ENCODE measurements at regions not wholly inside any gene's neighbourhood (a gene's known extent, or its start where the extent isn't known, plus 50 kb on each side); places are given as distances from the start of the nearest gene placed in this dataset.

DNA sequence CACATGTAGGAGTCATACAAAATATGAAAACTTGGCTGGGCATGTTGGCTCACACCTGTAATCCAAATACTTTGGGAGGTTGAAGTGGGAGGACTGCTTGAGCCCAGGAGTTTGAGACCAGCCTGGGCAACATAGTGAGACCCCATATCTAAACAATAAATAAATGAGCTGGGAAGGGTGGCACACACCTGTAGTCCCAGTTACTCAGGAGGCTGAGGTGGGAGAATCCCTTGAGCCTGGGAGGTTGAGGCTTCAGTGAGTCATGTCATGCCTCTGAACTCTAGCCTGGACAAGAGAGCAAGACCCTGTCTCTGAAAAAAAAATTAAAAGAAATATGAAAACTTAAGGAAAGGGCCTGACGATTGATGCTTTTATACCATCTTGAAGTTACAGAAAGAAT lies 112.4 kb upstream of the RAI14 start:
- TF ChIP-seq, protein P1, sequence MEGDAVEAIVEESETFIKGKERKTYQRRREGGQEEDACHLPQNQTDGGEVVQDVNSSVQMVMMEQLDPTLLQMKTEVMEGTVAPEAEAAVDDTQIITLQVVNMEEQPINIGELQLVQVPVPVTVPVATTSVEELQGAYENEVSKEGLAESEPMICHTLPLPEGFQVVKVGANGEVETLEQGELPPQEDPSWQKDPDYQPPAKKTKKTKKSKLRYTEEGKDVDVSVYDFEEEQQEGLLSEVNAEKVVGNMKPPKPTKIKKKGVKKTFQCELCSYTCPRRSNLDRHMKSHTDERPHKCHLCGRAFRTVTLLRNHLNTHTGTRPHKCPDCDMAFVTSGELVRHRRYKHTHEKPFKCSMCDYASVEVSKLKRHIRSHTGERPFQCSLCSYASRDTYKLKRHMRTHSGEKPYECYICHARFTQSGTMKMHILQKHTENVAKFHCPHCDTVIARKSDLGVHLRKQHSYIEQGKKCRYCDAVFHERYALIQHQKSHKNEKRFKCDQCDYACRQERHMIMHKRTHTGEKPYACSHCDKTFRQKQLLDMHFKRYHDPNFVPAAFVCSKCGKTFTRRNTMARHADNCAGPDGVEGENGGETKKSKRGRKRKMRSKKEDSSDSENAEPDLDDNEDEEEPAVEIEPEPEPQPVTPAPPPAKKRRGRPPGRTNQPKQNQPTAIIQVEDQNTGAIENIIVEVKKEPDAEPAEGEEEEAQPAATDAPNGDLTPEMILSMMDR (IDR thresholded peaks at IDR 0.05; ENCODE audit: low read depth, low read length) = no peak
- TF ChIP-seq, protein P2, sequence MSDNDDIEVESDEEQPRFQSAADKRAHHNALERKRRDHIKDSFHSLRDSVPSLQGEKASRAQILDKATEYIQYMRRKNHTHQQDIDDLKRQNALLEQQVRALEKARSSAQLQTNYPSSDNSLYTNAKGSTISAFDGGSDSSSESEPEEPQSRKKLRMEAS (IDR thresholded peaks at IDR 0.05; ENCODE audit: low read depth, low read length) = no peak
- no peak for TF ChIP-seq POLR2A (IDR thresholded peaks at IDR 0.05; ENCODE audit: extremely low read depth, insufficient read length)
- TF ChIP-seq MYC (IDR thresholded peaks at IDR 0.05; ENCODE audit: low read depth, low read length) = no peak
